ENCODE measurements at regions not wholly inside any gene's neighbourhood (a gene's known extent, or its start where the extent isn't known, plus 50 kb on each side); places are given as distances from the start of the nearest gene placed in this dataset.

DNA sequence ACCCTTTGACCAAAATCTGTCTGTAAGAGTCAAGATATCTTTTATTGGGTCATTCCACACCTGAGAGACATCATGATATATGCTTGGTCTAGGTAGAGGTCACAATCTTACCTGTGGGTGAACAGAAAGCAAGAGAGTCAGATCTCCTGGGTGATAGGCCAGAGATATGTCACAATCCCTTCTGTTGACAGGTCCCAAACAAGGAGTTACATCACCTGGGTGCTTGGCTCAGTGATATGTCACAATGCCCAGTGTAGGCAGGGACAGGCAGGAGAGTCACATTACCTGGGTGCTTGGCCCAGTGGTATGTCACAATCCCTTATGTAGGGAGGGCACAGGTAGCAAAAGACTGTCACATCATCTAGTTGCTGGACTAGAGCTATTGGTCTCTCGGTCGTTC lies 1991.2 kb downstream of the TP53TG3F start:
- Histone ChIP-seq H3K9me3 (ENCODE audit: control insufficient read depth, low read depth, low read length) (peaks cover 8% of the 10 kb centered on the region), H2AFZ (ENCODE audit: control insufficient read depth, low read length) (no peak overlapping the region), H3K36me3 (ENCODE audit: control insufficient read depth in 2 of 2, extremely low read depth in 1 of 2, insufficient read depth in 2 of 2, low read length in 2 of 2) (no peaks in the 10 kb centered on the region), H3K9ac (ENCODE audit: control insufficient read depth, extremely low read depth, insufficient read depth, low read length) (no peak overlapping the region), H3K4me3 (ENCODE audit: control insufficient read depth in 2 of 3, extremely low read depth in 1 of 3, insufficient read depth in 2 of 3, low read depth in 1 of 3, low read length in 3 of 3) (no peak overlapping the region), H3K27ac (ENCODE audit: control insufficient read depth, insufficient read depth, low read length) (no peak overlapping the region), H4K20me1 (ENCODE audit: control insufficient read depth, extremely low read depth, insufficient read depth, low read length) (no peaks in the 10 kb centered on the region), H3K4me1 (ENCODE audit: control insufficient read depth, extremely low read depth, insufficient read depth, low read length) (no peaks in the 10 kb centered on the region), H3K27me3 (ENCODE audit: control insufficient read depth, extremely low read depth, insufficient read depth, low read length) (no peaks in the 10 kb centered on the region), H3K79me2 (ENCODE audit: control insufficient read depth, insufficient read depth, low read length) (no peaks in the 10 kb centered on the region), H3K4me2 (ENCODE audit: control insufficient read depth, extremely low read depth, insufficient read depth, low read depth, low read length) (no peak overlapping the region), H3K9me1 (ENCODE audit: control insufficient read depth, extremely low read depth, insufficient read depth, low read length) (no peaks in the 10 kb centered on the region)
- TF ChIP-seq EZH2 (IDR thresholded peaks at IDR 0.05; ENCODE audit: low read length): no peak
- TF ChIP-seq, protein P1, sequence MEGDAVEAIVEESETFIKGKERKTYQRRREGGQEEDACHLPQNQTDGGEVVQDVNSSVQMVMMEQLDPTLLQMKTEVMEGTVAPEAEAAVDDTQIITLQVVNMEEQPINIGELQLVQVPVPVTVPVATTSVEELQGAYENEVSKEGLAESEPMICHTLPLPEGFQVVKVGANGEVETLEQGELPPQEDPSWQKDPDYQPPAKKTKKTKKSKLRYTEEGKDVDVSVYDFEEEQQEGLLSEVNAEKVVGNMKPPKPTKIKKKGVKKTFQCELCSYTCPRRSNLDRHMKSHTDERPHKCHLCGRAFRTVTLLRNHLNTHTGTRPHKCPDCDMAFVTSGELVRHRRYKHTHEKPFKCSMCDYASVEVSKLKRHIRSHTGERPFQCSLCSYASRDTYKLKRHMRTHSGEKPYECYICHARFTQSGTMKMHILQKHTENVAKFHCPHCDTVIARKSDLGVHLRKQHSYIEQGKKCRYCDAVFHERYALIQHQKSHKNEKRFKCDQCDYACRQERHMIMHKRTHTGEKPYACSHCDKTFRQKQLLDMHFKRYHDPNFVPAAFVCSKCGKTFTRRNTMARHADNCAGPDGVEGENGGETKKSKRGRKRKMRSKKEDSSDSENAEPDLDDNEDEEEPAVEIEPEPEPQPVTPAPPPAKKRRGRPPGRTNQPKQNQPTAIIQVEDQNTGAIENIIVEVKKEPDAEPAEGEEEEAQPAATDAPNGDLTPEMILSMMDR (optimal IDR thresholded peaks at IDR 0.05 in 1 of 3, IDR thresholded peaks at IDR 0.05 in 1 of 3, conservative IDR thresholded peaks at IDR 0.05 in 1 of 3; ENCODE audit: extremely low read depth in 1 of 3, insufficient read depth in 2 of 3, low read length in 3 of 3): no peak
- FAIRE-seq: no peak
- dilution Hi-C loops (cut with MboI; ENCODE audit: extremely low pct_ligation_motif_present, low sequenced_read_pairs): no loop called here
- no peak for DNase-seq (ENCODE audit: low read depth, low spot score)

DNA sequence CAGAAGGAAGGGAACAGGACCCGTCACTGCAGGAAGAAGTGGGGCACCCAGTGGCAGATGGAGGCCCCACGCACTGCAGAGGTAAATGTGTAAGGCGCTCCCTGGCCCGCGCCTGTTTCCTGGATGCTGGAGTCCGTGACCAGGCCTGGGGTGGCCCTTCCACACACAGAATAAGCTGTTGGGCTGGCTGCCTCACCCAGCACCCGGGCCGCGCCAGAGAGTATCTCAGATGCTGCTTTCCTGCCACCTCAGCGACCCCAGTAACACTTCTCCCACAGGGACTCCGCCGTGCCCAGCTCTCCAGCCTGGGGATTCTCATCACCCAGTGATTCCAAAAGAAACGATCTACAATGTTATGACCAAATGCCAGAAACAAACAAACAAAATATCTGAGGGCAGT lies 1993.1 kb downstream of the TP53TG3F start:
- peaks cover 5% of the 10 kb centered on the region for H3K9me3 ChIP-seq (ENCODE audit: control insufficient read depth, low read depth, low read length)
- no peaks in the 10 kb centered on the region for H3K4me1 ChIP-seq (ENCODE audit: control insufficient read depth, extremely low read depth, insufficient read depth, low read length)
- H3K4me3 ChIP-seq (ENCODE audit: control insufficient read depth in 2 of 3, extremely low read depth in 1 of 3, insufficient read depth in 2 of 3, low read depth in 1 of 3, low read length in 3 of 3): no peak overlapping the region
- H4K20me1 ChIP-seq (ENCODE audit: control insufficient read depth, extremely low read depth, insufficient read depth, low read length): no peaks in the 10 kb centered on the region
- no peaks in the 10 kb centered on the region for H3K9me1 ChIP-seq (ENCODE audit: control insufficient read depth, extremely low read depth, insufficient read depth, low read length)
- TF ChIP-seq, protein P1 (optimal IDR thresholded peaks at IDR 0.05 in 1 of 3, IDR thresholded peaks at IDR 0.05 in 1 of 3, conservative IDR thresholded peaks at IDR 0.05 in 1 of 3; ENCODE audit: extremely low read depth in 1 of 3, insufficient read depth in 2 of 3, low read length in 3 of 3): no peak
- TF ChIP-seq EZH2 (IDR thresholded peaks at IDR 0.05; ENCODE audit: low read length): no peak
- H2AFZ ChIP-seq (ENCODE audit: control insufficient read depth, low read length): no peak overlapping the region
- no peak overlapping the region for H3K27ac ChIP-seq (ENCODE audit: control insufficient read depth, insufficient read depth, low read length)
- FAIRE-seq (no peak), DNase-seq (ENCODE audit: low read depth, low spot score) (no peak)
- no peaks in the 10 kb centered on the region for H3K36me3 ChIP-seq (ENCODE audit: control insufficient read depth in 2 of 2, extremely low read depth in 1 of 2, insufficient read depth in 2 of 2, low read length in 2 of 2)
- dilution Hi-C loops (cut with MboI; ENCODE audit: extremely low pct_ligation_motif_present, low sequenced_read_pairs): no loop called here
- no peak overlapping the region for H3K9ac ChIP-seq (ENCODE audit: control insufficient read depth, extremely low read depth, insufficient read depth, low read length)
- H3K4me2 ChIP-seq (ENCODE audit: control insufficient read depth, extremely low read depth, insufficient read depth, low read depth, low read length): no peak overlapping the region
- H3K27me3 ChIP-seq (ENCODE audit: control insufficient read depth, extremely low read depth, insufficient read depth, low read length): no peaks in the 10 kb centered on the region
- H3K79me2 ChIP-seq (ENCODE audit: control insufficient read depth, insufficient read depth, low read length): no peaks in the 10 kb centered on the region

All from keratinocyte (primary cell).